OCI-LY7 (cell line): ENCODE measurements at regions not wholly inside any gene's neighbourhood (a gene's known extent, or its start where the extent isn't known, plus 50 kb on each side); places are given as distances from the start of the nearest gene placed in this dataset.

Source experiments
- BruUV-seq: library from RNA; stranded (reverse); fragments of 400-500 nt; replicated peaks from 2 replicates; lab custom pipeline; 2021; lab: Mats Ljungman, UMichigan
- CTCF ChIA-PET: fragments of 300-600 bp; sonication (Branson Sonifier 250); formaldehyde crosslinking; loops from one replicate; lab custom pipeline; 2022; ENCODE audit warnings: antibody characterized with exemption; ENCODE audit not compliant: unreplicated experiment; lab: Charles Lee
- POLR2A ChIA-PET: fragments of 300-600 bp; sonication (Branson Sonifier 250); formaldehyde crosslinking; loops from one replicate; lab custom pipeline; 2022; ENCODE audit warnings: antibody characterized with exemption; lab: Charles Lee
- DNase-seq: peaks from one replicate; pipeline ENCODE4 v3.0.0-alpha.2; 2015; ENCODE audit warnings: low spot score
- H2AFZ ChIP-seq: fragments of 200-600 bp; sonication (generic), shearing (Covaris generic); 2 replicates; pipeline ENCODE4 v1.6.1; 2014; ENCODE audit warnings: mild to moderate bottlenecking, antibody characterized with exemption, low read length, moderate library complexity
- H3K27ac ChIP-seq: fragments of 200-600 bp; sonication (generic); 2 replicates; pipeline ENCODE4 v1.5.1; 2014; ENCODE audit warnings: mixed run types, low read depth, mild to moderate bottlenecking, moderate library complexity, low read length, inconsistent platforms; ENCODE audit not compliant: poor library complexity, severe bottlenecking
- H3K36me3 ChIP-seq: fragments of 200-600 bp; sonication (generic); 2 replicates; pipeline ENCODE4 v1.6.1; 2014; ENCODE audit warnings: mild to moderate bottlenecking, antibody characterized with exemption, low read length, moderate library complexity, mixed read lengths; ENCODE audit not compliant: insufficient read depth
- H3K4me1 ChIP-seq: fragments of 200-600 bp; sonication (generic); 2 replicates; pipeline ENCODE4 v1.5.1; 2014; ENCODE audit warnings: mild to moderate bottlenecking, low read length; ENCODE audit not compliant: insufficient read depth, poor library complexity, severe bottlenecking
- H3K4me2 ChIP-seq: fragments of 200-600 bp; sonication (generic); 2 replicates; pipeline ENCODE4 v1.6.1; 2014; ENCODE audit warnings: mild to moderate bottlenecking, low read length
- H3K4me3 ChIP-seq: fragments of 200-600 bp; sonication (generic); 2 replicates; pipeline ENCODE4 v1.5.1; 2014; ENCODE audit warnings: mild to moderate bottlenecking, low read depth, low read length; ENCODE audit not compliant: poor library complexity, severe bottlenecking
- H3K79me2 ChIP-seq: fragments of 200-600 bp; sonication (generic); 2 replicates; pipeline ENCODE4 v1.6.1; 2016; ENCODE audit warnings: low read depth, mild to moderate bottlenecking, low read length, moderate library complexity, mixed read lengths; ENCODE audit not compliant: insufficient read depth
- H3K9me2 ChIP-seq: fragments of 200-600 bp; sonication (generic); 2 replicates; pipeline ENCODE4 v1.6.1; 2016; ENCODE audit warnings: mild to moderate bottlenecking, low read length, mixed read lengths; ENCODE audit not compliant: insufficient read depth
- H3K9me3 ChIP-seq: fragments of 200-600 bp; sonication (generic); 2 replicates; pipeline ENCODE4 v1.6.1; 2014; ENCODE audit warnings: mild to moderate bottlenecking, mixed run types, low read length, mixed read lengths
- H4K20me1 ChIP-seq: fragments of 200-600 bp; sonication (generic); 2 replicates; pipeline ENCODE4 v1.6.1; 2014; ENCODE audit warnings: mild to moderate bottlenecking, antibody characterized with exemption, low read length, moderate library complexity, mixed read lengths; ENCODE audit not compliant: insufficient read depth
- EZH2phosphoT487 ChIP-seq: fragments of 200-600 bp; sonication (generic); IDR thresholded peaks from 2 replicates; pipeline ENCODE4 v1.6.1; 2018; ENCODE audit warnings: low read depth, borderline replicate concordance, mild to moderate bottlenecking, mixed run types, antibody characterized with exemption, low read length, moderate library complexity, mixed read lengths
- intact Hi-C: fragments of 100-400 bp; cut with micrococcal nuclease; formaldehyde crosslinking; loops from one replicate; pipeline ENCODE4 v1.10.0; 2022; ENCODE audit not compliant: unreplicated experiment
- TF ChIP-seq, protein P1 (sequence below): fragments of 200-600 bp; sonication (generic); conservative IDR thresholded peaks from 2 replicates; pipeline ENCODE4 v1.5.1; 2014; ENCODE audit warnings: mild to moderate bottlenecking, antibody characterized with exemption, low read length, moderate library complexity, mixed read lengths

DNA sequence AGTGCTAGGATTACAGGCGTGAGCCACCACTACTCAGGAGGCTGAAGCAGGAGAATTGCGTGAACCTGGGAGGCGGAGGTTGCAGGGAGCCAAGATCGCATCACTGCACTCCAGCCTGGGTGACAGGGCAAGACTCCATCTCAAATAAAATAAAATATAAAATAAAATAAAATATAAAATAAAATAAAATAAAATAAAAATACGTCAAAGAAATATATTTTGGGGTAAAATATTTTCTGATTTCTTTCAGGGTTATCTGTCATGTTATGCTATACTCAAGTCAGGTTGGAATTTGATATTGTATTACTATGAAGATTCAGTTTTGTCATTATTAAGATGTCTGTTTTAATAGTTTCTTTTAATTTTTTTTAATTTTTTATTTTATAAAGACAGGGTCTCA is 99.4 kb upstream of the GHITM start:
- Histone ChIP-seq H4K20me1 (no peaks in the 10 kb centered on the region), H3K4me2 (no peak overlapping the region), H3K9me2 (no peaks in the 10 kb centered on the region), H3K9me3 (no peaks in the 10 kb centered on the region), H3K27ac (no peak overlapping the region), H3K36me3 (no peaks in the 10 kb centered on the region), H2AFZ (no peak overlapping the region), H3K4me3 (no peak overlapping the region), H3K4me1 (no peaks in the 10 kb centered on the region), H3K79me2 (no peaks in the 10 kb centered on the region)
- ChIA-PET POLR2A (no interaction called here), CTCF (no interaction called here)
- BruUV-seq = no TSS peak
- DNase-seq = no peak
- TF ChIP-seq EZH2phosphoT487 = no peak
- TF ChIP-seq, protein P1, sequence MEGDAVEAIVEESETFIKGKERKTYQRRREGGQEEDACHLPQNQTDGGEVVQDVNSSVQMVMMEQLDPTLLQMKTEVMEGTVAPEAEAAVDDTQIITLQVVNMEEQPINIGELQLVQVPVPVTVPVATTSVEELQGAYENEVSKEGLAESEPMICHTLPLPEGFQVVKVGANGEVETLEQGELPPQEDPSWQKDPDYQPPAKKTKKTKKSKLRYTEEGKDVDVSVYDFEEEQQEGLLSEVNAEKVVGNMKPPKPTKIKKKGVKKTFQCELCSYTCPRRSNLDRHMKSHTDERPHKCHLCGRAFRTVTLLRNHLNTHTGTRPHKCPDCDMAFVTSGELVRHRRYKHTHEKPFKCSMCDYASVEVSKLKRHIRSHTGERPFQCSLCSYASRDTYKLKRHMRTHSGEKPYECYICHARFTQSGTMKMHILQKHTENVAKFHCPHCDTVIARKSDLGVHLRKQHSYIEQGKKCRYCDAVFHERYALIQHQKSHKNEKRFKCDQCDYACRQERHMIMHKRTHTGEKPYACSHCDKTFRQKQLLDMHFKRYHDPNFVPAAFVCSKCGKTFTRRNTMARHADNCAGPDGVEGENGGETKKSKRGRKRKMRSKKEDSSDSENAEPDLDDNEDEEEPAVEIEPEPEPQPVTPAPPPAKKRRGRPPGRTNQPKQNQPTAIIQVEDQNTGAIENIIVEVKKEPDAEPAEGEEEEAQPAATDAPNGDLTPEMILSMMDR = no peak
- intact Hi-C loops = no loop called here

DNA sequence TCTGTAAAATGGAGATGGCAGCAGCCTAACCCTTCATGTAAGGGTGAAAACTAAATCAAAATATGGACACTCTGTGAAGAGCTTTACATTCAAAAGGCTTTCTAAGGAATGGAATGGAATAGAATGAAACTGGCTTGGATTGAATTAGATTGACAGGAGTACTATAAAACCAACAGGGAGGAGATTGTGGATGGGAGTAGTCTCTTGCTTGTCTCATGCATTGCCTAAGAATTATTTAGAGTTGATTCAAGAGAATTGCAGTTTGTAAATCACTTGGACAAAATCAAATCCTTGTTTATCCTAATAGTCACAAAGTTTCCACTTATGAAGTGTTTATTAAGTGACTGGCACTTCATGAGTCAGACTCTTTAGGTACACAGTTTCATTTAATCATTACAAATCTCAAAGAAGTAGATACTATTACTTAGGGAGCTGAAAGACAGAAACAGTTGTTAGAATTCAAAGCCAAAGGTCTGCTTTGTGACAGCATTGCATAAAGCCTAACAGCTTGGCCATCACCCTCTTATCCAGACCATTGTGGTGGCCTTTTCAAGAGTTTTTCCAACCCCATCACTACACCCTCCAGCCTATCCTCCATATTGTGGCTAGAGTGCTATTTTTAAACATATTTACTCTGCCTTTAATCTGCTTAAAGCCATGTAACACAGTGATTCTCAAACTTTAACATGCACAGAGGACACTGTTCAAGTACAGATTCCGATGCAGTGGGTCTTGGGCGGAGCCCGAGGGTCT is 91.9 kb upstream of the GHITM start:
- no peak overlapping the region for H3K27ac ChIP-seq
- no peak overlapping the region for H2AFZ ChIP-seq
- no peak overlapping the region for H3K4me3 ChIP-seq
- H3K4me2 ChIP-seq = no peak overlapping the region
- H3K9me3 ChIP-seq = no peaks in the 10 kb centered on the region
- H3K4me1 ChIP-seq = no peaks in the 10 kb centered on the region
- intact Hi-C loops = no loop called here
- TF ChIP-seq, protein P1 = no peak
- no peak for TF ChIP-seq EZH2phosphoT487
- H4K20me1 ChIP-seq = no peaks in the 10 kb centered on the region
- H3K9me2 ChIP-seq = no peaks in the 10 kb centered on the region
- DNase-seq = no peak
- no peaks in the 10 kb centered on the region for H3K36me3 ChIP-seq
- no TSS peak for BruUV-seq
- H3K79me2 ChIP-seq = no peaks in the 10 kb centered on the region
- ChIA-PET CTCF (no interaction called here), POLR2A (interaction anchor here (0.6 kb wide), 1 partner anchor 22 kb away, joined by 3 read pairs; no protein-coding TSS in a partner anchor)

DNA sequence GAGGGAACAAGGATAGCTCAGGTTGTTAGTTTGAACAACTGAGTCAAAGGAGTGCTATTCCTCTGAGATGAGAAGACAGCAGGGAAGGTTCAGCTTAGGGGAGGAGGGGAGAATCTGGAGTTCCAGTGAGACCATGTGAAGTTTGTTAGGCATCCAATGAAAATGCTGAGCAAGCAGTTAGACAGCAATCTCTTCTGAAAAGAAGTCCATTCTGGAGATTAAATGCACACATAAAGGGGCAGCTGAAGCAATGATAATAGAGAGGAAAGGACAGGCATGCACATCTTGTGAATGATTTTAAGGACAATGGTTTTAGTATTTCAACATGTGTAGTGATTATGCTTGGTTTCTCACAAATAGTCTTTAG is 89.7 kb upstream of the GHITM start:
- H3K4me3 ChIP-seq = no peak overlapping the region
- no peaks in the 10 kb centered on the region for H4K20me1 ChIP-seq
- DNase-seq = no peak
- ChIA-PET POLR2A (interaction anchor here (0.6 to 0.7 kb wide), 3 partner anchors 27 to 161 kb away, joined by 3 read pairs; no protein-coding TSS in a partner anchor), CTCF (no interaction called here)
- no TSS peak for BruUV-seq
- no peaks in the 10 kb centered on the region for H3K36me3 ChIP-seq
- H2AFZ ChIP-seq = no peak overlapping the region
- no peaks in the 10 kb centered on the region for H3K9me3 ChIP-seq
- H3K4me1 ChIP-seq = no peaks in the 10 kb centered on the region
- no peak overlapping the region for H3K27ac ChIP-seq
- H3K4me2 ChIP-seq = no peak overlapping the region
- no peaks in the 10 kb centered on the region for H3K79me2 ChIP-seq
- TF ChIP-seq, protein P1 = no peak
- TF ChIP-seq EZH2phosphoT487 = no peak
- intact Hi-C loops = no loop called here
- H3K9me2 ChIP-seq = no peaks in the 10 kb centered on the region
